H9 (cell line): ENCODE measurements at regions not wholly inside any gene's neighbourhood (a gene's known extent, or its start where the extent isn't known, plus 50 kb on each side); places are given as distances from the start of the nearest gene placed in this dataset.

Experiments
- DNase-seq: peaks from one replicate; pipeline ENCODE4 v3.0.0-alpha.2; 2017
- H2AFZ ChIP-seq: one replicate; pipeline ENCODE4 v1.6.1; 2013; ENCODE audit warnings: mild to moderate bottlenecking, low read length, control low read depth, moderate library complexity
- H2AK5ac ChIP-seq: 2 replicates; pipeline ENCODE4 v1.6.1; 2013; ENCODE audit warnings: low read length, control low read depth, mixed read lengths; ENCODE audit not compliant: insufficient read length
- H2BK120ac ChIP-seq: one replicate; pipeline ENCODE4 v1.6.1; 2013; ENCODE audit warnings: low read depth, mild to moderate bottlenecking, low read length, control low read depth, inconsistent platforms; ENCODE audit not compliant: poor library complexity, severe bottlenecking
- H2BK12ac ChIP-seq: 2 replicates; pipeline ENCODE4 v1.6.1; 2013; ENCODE audit warnings: low read length, control low read depth, mixed read lengths, low read depth; ENCODE audit not compliant: insufficient read length
- H2BK15ac ChIP-seq: 2 replicates; pipeline ENCODE4 v1.6.1; 2013; ENCODE audit warnings: low read depth, low read length, control low read depth
- H2BK20ac ChIP-seq: one replicate; pipeline ENCODE4 v1.6.1; 2013; ENCODE audit warnings: low read depth, mild to moderate bottlenecking, low read length, control low read depth, inconsistent platforms; ENCODE audit not compliant: poor library complexity, severe bottlenecking
- H2BK5ac ChIP-seq: 2 replicates; pipeline ENCODE4 v1.6.1; 2013; ENCODE audit warnings: low read length, control low read depth, mixed read lengths; ENCODE audit not compliant: insufficient read length
- H3K14ac ChIP-seq: 2 replicates; pipeline ENCODE4 v1.6.1; 2013; ENCODE audit warnings: low read length, control low read depth; ENCODE audit not compliant: insufficient read depth
- H3K18ac ChIP-seq: 2 replicates; pipeline ENCODE4 v1.6.1; 2013; ENCODE audit warnings: low read depth, mild to moderate bottlenecking, mixed read lengths, low read length, control low read depth; ENCODE audit not compliant: insufficient read length
- H3K23ac ChIP-seq: 2 replicates; pipeline ENCODE4 v1.6.1; 2013; ENCODE audit warnings: low read length, control low read depth, mixed read lengths, low read depth; ENCODE audit not compliant: insufficient read length
- H3K23me2 ChIP-seq: 2 replicates; pipeline ENCODE4 v1.6.1; 2013; ENCODE audit warnings: low read depth, mild to moderate bottlenecking, mixed read lengths, low read length, control low read depth; ENCODE audit not compliant: insufficient read length, poor library complexity, severe bottlenecking
- H3K27ac ChIP-seq: 2 replicates; pipeline ENCODE4 v1.5.1; 2013; ENCODE audit warnings: low read length, control low read depth, mixed read lengths, low read depth; ENCODE audit not compliant: insufficient read length
- H3K27me3 ChIP-seq: 2 replicates; pipeline ENCODE4 v1.6.1; 2013; ENCODE audit warnings: low read length, control low read depth, inconsistent platforms; ENCODE audit not compliant: insufficient read depth
- H3K4ac ChIP-seq: 2 replicates; pipeline ENCODE4 v1.6.1; 2013; ENCODE audit warnings: low read depth, mild to moderate bottlenecking, control low read depth, inconsistent platforms, low read length, moderate library complexity
- H3K4me1 ChIP-seq: 2 replicates; pipeline ENCODE4 v1.6.1; 2013; ENCODE audit warnings: low read length, control low read depth, inconsistent platforms; ENCODE audit not compliant: insufficient read depth
- H3K4me2 ChIP-seq: 2 replicates; pipeline ENCODE4 v1.6.1; 2013; ENCODE audit warnings: low read length, control low read depth, mixed read lengths; ENCODE audit not compliant: insufficient read length, insufficient read depth
- H3K56ac ChIP-seq: 2 replicates; pipeline ENCODE4 v1.6.1; 2013; ENCODE audit warnings: low read depth, mild to moderate bottlenecking, mixed read lengths, low read length, control low read depth; ENCODE audit not compliant: insufficient read length
- H3K79me1 ChIP-seq: 2 replicates; pipeline ENCODE4 v1.6.1; 2013; ENCODE audit warnings: low read depth, mild to moderate bottlenecking, moderate library complexity, low read length, control low read depth, inconsistent platforms; ENCODE audit not compliant: insufficient read depth, poor library complexity, severe bottlenecking
- H3K79me2 ChIP-seq: 2 replicates; pipeline ENCODE4 v1.6.1; 2013; ENCODE audit warnings: low read length, control low read depth, inconsistent platforms; ENCODE audit not compliant: insufficient read depth
- H3K9ac ChIP-seq: 2 replicates; pipeline ENCODE4 v1.6.1; 2013; ENCODE audit warnings: low read length, control low read depth, mixed read lengths; ENCODE audit not compliant: insufficient read length; ENCODE audit errors: extremely low read depth
- H3K9me3 ChIP-seq: one replicate; pipeline ENCODE4 v1.6.1; 2013; ENCODE audit warnings: low read depth, low read length, inconsistent platforms; ENCODE audit not compliant: control insufficient read depth
- H3T11ph ChIP-seq: one replicate; pipeline ENCODE4 v1.6.1; 2013; ENCODE audit warnings: mild to moderate bottlenecking, low read length, control low read depth, inconsistent platforms
- H4K20me1 ChIP-seq: one replicate; pipeline ENCODE4 v1.6.1; 2013; ENCODE audit not compliant: control insufficient read depth, insufficient read length, insufficient read depth
- H4K5ac ChIP-seq: 2 replicates; pipeline ENCODE4 v1.6.1; 2013; ENCODE audit warnings: low read depth, mild to moderate bottlenecking, mixed read lengths, low read length, control low read depth; ENCODE audit not compliant: insufficient read length
- H4K8ac ChIP-seq: replicated peaks from 2 replicates; pipeline ENCODE4 v1.6.1; 2013; ENCODE audit warnings: low read length, control low read depth, mixed read lengths, low read depth; ENCODE audit not compliant: insufficient read length
- H4K91ac ChIP-seq: 2 replicates; pipeline ENCODE4 v1.6.1; 2013; ENCODE audit warnings: low read depth, mild to moderate bottlenecking, moderate library complexity, mixed read lengths, low read length, control low read depth; ENCODE audit not compliant: insufficient read length
- H3K27ac Mint-ChIP-seq, 3 experiments: 2 replicates in 2 of 3; 3 replicates in 1 of 3; pipeline ENCODE4 v1.8.0; 2020 to 2021; ENCODE audit warnings: mixed read lengths in 3 of 3, mild to moderate bottlenecking in 1 of 3, moderate library complexity in 1 of 3
- H3K27me3 Mint-ChIP-seq: 2 replicates; pipeline ENCODE4 v1.8.0; 2021; ENCODE audit warnings: low read depth, mild to moderate bottlenecking, moderate library complexity, mixed read lengths
- H3K36me3 Mint-ChIP-seq, 3 experiments: 2 replicates in 2 of 3; 3 replicates in 1 of 3; pipeline ENCODE4 v1.8.0; 2020 to 2021; ENCODE audit warnings: low read depth in 3 of 3, mixed read lengths in 3 of 3; ENCODE audit not compliant: insufficient read depth in 1 of 3
- H3K4me1 Mint-ChIP-seq, 2 experiments: 2 replicates each; pipeline ENCODE4 v1.8.0; 2020; ENCODE audit warnings: mixed read lengths in 2 of 2
- H3K4me3 Mint-ChIP-seq, 2 experiments: 2 replicates in 1 of 2; 3 replicates in 1 of 2; pipeline ENCODE4 v1.8.0; 2020 to 2021; ENCODE audit warnings: mild to moderate bottlenecking in 2 of 2, mixed read lengths in 2 of 2, moderate library complexity in 1 of 2
- H3K9me3 Mint-ChIP-seq, 2 experiments: 2 replicates in 1 of 2; 3 replicates in 1 of 2; pipeline ENCODE4 v1.8.0; 2020; ENCODE audit warnings: mild to moderate bottlenecking in 2 of 2, mixed read lengths in 2 of 2, moderate library complexity in 1 of 2
- WGBS: extraction: QIAGEN DNeasy Blood & Tissue Kit; methylation state at CpG from one replicate; pipeline ENCODE4 v1.1.7; 2013; ENCODE audit warnings: missing lambda C conversion rate, low lambda C conversion rate, mixed read lengths; ENCODE audit not compliant: insufficient read length; ENCODE audit errors: extremely low coverage; 5-methylcytosine and 5-hydroxymethylcytosine counted together
- TF ChIP-seq, protein P1 (sequence below): fragments of 200-600 bp; sonication (generic); conservative IDR thresholded peaks from 3 replicates; pipeline ENCODE4 v1.8.0; 2021; ENCODE audit warnings: antibody characterized with exemption, mild to moderate bottlenecking

GRCh38 chr14:82134411-82134810 lies 600.8 kb upstream of the SEL1L start:
- Histone ChIP-seq H3K56ac (no peak overlapping the region), H4K91ac (no peak overlapping the region), H3K9ac (no peak overlapping the region), H3K79me2 (no peaks in the 10 kb centered on the region), H3K4me2 (no peak overlapping the region), H2BK120ac (no peak overlapping the region), H4K5ac (no peak overlapping the region), H3K23ac (no peak overlapping the region), H3K18ac (no peak overlapping the region), H2BK20ac (no peak overlapping the region), H4K8ac (no peak overlapping the region), H3K79me1 (no peaks in the 10 kb centered on the region), H3K23me2 (no peaks in the 10 kb centered on the region), H2AK5ac (no peak overlapping the region), H2BK12ac (no peak overlapping the region), H3T11ph (no peak overlapping the region), H3K4ac (no peak overlapping the region), H2BK15ac (no peak overlapping the region), H4K20me1 (no peaks in the 10 kb centered on the region), H3K27me3 (no peaks in the 10 kb centered on the region), H2BK5ac (no peak overlapping the region), H3K9me3 (no peaks in the 10 kb centered on the region), H3K4me1 (no peaks in the 10 kb centered on the region), H3K27ac (no peak overlapping the region), H2AFZ (no peak overlapping the region), H3K14ac (no peak overlapping the region)
- no peaks in the 10 kb centered on the region for H3K4me1 Mint-ChIP-seq
- no peak overlapping the region for H3K27ac Mint-ChIP-seq
- no peaks in the 10 kb centered on the region; a peak in 1 of 5 replicates for H3K9me3 Mint-ChIP-seq
- no peaks in the 10 kb centered on the region for H3K27me3 Mint-ChIP-seq
- H3K36me3 Mint-ChIP-seq, result 0 out of 7 replicates have a peak, but pooled peaks cover 0 to 6% (median 0%) of the 10 kb centered on the region in 3 experiments
- H3K4me3 Mint-ChIP-seq, result no peak overlapping the region
- DNase-seq, result no peak
- WGBS, result no CpG with 5 or more reads among the region's 1 CpG
- TF ChIP-seq, protein P1, sequence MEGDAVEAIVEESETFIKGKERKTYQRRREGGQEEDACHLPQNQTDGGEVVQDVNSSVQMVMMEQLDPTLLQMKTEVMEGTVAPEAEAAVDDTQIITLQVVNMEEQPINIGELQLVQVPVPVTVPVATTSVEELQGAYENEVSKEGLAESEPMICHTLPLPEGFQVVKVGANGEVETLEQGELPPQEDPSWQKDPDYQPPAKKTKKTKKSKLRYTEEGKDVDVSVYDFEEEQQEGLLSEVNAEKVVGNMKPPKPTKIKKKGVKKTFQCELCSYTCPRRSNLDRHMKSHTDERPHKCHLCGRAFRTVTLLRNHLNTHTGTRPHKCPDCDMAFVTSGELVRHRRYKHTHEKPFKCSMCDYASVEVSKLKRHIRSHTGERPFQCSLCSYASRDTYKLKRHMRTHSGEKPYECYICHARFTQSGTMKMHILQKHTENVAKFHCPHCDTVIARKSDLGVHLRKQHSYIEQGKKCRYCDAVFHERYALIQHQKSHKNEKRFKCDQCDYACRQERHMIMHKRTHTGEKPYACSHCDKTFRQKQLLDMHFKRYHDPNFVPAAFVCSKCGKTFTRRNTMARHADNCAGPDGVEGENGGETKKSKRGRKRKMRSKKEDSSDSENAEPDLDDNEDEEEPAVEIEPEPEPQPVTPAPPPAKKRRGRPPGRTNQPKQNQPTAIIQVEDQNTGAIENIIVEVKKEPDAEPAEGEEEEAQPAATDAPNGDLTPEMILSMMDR, result no peak
